IPS-NIHi11 (cell line): ENCODE measurements at regions not wholly inside any gene's neighbourhood (a gene's known extent, or its start where the extent isn't known, plus 50 kb on each side); places are given as distances from the start of the nearest gene placed in this dataset.
"Not testable (repeated sequence)": the region's sequence is repeated elsewhere in the genome, so short reads cannot be mapped to it uniquely, and the experiment has no call there.

Source experiments
- DNase-seq: peaks from one replicate; pipeline ENCODE4 v3.0.0; 2012; ENCODE audit warnings: mixed read lengths, low spot score

GRCh38 chr5:63111891-63112290 lies 533.3 kb downstream of the LRRC70 start:
- no peak for DNase-seq

DNA sequence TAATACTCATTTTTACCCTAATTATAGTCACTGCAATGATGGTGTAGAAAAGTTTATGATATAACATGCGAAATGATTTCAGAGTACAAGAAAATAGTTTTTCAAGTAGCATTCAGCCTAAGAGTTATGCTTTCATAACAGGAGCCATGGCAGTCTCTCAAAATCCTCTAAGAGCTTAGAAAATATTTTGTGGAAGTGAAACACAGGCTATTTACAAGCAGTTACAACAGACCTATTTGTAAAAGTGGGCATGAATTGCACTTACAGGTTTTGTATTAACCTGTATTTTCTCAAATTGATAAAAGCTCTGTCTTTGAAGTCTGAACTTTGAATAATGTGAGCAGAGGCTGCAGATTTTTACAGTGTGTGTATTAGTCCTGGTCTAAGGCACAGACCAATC lies 523.3 kb downstream of the LRRC70 start:
- DNase-seq: no peak

DNA sequence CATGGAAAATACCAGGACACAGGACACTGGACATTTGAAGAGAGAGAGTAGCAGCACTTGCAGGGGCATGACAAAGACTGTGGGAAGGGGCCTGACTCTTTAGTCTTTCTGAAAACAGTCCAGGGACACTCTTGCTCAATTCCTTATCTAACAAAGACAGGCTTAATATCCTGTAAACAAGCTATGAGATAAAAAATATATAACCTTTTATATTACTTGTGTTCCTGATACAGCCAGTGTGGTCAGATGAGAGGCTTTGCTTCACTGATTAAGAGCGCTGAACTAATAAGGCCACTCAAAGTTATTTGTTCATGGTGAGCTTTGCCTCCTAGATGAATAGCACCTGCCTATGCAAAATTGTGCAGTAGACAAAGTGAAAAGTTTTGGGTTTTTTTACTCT lies 518.7 kb downstream of the LRRC70 start:
- no peak for DNase-seq

GRCh38 chr5:63094730-63095129 lies 516.1 kb downstream of the LRRC70 start:
- no peak for DNase-seq

- DNase-seq: no peak
Measured at GRCh38 chr5:63089147-63089546, 510.5 kb downstream of the LRRC70 start.

- no peak for DNase-seq
Measured at GRCh38 chr5:63085561-63085960, 506.9 kb downstream of the LRRC70 start.

DNA sequence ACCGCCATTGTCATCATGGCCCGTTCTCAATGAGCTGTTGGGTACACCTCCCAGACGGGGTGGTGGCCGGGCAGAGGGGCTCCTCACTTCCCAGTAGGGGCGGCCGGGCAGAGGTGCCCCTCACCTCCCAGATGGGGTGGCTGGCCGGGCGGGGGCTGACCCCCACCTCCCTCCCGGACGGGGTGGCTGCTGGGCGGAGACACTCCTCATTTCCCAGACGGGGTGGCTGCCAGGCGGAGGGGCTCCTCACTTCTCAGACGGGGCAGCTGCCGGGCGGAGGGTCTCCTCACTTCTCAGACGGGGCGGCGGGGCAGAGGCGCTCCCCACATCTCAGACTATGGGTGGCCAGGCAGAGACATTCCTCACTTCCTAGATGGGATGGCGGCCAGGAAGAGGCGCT lies 505.1 kb downstream of the LRRC70 start:
- not testable (repeated sequence) for DNase-seq

DNA sequence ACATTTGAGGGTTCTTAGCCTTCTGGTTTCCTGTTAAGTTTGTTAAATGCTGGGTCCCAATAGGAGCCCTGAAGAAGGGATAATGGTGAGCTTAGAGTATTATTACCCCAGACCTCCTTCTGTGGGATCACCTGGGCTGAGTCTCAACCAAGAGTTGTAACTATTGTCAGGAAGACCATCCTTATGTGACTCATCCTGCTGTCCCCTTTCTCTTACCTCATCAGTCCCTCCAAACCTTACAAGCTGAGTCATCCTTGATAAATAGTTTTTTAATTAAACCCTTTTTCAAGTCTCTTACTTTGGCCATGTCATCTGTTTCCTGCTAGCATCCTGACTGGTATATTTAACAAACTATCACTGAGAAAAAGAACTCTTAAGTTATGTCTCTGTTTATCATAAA lies 502.8 kb downstream of the LRRC70 start:
- no peak for DNase-seq

DNA sequence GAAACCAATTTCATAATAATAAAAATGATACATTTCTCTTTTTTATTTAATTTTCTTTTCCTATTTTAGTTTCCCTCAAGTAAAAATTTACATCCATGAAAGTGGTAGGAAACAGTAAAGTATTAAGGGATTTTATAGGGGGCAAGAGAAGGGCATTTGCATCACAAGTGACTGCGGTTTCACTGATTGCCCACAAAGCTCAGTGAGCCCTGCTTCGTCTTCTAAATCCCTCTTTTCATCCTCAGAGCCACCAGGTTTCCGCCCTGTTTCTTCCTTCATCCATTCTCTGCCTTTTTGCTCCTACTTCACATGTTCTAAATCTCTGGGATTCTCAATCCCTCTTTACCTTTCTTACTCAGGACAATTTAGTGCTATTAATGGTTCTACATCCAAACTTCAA lies 491.4 kb downstream of the LRRC70 start:
- peak; percentile 5 for DNase-seq

DNA sequence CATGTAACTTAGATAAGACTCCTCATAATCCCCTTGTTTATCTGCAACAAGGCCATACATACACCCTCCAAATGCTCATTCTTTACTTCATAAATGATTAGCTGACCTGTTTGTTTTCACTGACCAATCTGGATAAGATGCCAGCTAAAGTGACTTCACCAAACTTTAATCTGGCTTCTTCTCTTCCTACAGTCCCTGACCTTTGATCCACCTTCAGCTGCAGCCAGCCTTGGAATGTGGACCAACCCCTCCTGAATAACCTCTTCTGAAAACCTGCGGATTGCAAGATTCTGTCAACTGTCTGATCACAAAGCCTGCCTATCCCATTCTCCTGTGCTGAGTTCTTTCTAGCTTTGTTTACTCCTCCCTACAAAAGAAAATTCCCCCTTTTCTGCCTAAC lies 476.8 kb downstream of the LRRC70 start:
- DNase-seq: peak; percentile 18

GRCh38 chr5:63053019-63053638 lies 474.5 kb downstream of the LRRC70 start:
- no peak for DNase-seq

DNA sequence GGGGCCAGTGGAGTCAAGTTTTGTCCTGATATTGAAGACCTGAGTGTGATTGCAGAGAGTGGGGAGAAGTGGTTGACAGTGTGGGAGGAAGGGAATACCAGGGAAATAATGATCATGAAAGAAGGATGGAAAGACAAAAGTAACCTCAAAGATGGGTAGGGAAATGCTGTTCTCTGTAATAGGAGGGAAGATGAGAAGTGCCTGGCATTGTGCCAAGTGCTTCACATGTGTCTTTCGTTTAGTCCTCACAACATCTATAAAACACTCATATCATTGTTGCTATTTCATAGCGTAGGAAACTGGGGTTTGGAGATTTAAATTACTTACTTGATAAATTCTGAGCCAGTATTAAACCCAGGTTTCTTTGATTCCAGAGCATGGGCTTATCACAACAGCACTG lies 472.3 kb downstream of the LRRC70 start:
- no peak for DNase-seq

GRCh38 chr5:63049935-63050334 lies 471.3 kb downstream of the LRRC70 start:
- no peak for DNase-seq

GRCh38 chr5:63043792-63044191 lies 465.2 kb downstream of the LRRC70 start:
- peak; percentile 10 for DNase-seq

DNA sequence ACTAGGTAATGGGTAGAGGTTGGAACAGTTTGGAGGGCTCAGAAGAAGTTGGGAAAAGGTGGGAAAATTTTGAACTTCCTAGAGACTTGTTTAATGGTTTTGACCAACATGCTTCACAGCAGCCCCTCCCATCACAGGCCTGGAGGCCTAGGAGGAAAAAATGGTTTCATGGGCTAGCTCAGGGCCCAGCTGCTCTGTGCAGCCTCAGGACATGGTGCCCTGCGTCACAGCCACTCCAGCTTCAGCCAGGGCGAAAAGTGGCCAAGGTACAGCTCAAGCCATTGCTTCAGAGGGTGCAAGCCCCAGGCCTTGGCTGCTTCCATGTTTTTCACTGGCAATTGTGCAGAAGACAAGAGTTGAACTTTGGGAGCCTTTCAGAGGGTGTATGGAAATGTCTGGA lies 453.7 kb downstream of the LRRC70 start:
- DNase-seq: no peak

- DNase-seq: no peak
Measured at GRCh38 chr5:63029891-63030290, 451.3 kb downstream of the LRRC70 start.

GRCh38 chr5:63025679-63026078 lies 447.1 kb downstream of the LRRC70 start:
- DNase-seq: no peak

GRCh38 chr5:63022403-63022802 lies 443.8 kb downstream of the LRRC70 start:
- DNase-seq: no peak

DNA sequence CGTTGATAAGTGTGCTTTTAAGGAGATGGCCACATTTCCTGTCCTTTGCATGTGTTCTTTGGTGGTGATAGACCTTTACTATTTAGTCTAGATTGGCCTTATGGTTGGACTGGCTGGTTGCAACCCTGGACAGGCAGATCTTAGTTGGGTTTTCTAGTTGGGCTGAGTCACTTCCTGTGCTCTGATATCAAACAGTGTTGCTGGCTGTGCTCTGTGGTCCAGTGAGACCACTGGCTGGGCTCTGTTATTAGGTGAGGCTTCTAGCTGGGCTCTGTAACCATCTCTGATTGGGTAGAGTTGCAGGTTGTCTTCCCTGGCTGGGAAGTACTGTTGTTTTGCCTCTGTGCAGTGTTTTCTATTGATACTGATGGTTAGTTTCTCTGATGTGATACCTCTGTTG lies 432.5 kb downstream of the LRRC70 start:
- DNase-seq: no peak

DNA sequence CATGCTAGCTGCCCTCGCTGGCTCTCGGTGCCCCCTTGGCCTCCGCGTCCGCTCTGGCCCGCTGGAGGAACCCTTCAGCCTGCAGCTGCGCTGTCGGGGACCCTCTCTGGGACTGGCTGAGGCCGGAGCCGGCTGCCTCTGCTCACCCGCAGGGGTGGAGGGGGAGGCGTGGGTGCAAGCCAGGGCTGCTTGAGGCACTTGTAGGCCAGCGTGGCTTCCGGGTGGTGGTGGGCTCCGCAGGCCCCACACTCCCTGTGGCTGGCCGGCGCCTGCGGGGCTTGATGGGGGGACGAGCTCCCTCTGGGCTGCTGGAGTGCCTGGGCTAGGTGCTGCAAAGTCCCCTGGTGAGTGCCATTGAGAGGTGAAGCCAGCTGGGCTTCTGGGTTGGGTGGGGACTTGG lies 429.6 kb downstream of the LRRC70 start:
- no peak for DNase-seq

DNA sequence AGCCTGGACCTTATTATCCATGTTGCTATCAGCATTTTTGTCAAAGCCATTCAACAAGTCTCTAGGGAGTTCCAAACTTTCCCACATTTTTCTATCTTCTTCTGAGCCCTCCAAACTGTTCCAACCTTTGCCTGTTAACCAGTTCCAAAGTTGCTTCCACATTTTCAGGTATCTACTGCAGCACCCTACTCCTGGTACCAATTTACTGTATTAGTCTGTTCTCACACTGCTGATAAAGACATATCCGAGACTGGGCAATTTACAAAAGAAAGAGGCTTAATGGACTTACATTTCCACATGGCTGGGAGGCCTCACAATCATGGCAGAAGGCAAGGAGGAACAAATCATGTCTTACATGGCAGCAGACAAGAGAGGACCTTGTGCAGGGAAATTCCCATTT lies 416.2 kb downstream of the LRRC70 start:
- not testable (repeated sequence) for DNase-seq

DNA sequence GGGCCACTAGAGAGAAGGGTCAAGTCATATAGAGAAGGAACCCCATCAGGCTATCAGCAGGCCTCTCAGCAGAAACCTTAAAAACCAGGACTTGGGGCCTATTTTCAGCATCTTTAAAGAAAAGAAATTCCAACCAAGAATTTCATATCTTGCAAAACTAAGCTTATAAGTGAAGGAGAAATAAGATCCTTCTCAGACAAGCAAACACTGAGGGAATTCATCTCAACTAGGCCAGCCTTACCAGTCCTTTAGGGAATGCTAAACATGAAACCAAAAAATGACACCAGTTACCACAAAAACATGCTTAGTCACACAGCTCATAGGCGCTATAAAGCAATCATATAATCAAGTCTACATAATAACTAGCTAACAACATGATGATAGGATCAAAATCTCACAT lies 407.1 kb downstream of the LRRC70 start:
- no peak for DNase-seq

- DNase-seq: peak; percentile 12
Measured at GRCh38 chr5:62982348-62982747, 403.7 kb downstream of the LRRC70 start.

DNA sequence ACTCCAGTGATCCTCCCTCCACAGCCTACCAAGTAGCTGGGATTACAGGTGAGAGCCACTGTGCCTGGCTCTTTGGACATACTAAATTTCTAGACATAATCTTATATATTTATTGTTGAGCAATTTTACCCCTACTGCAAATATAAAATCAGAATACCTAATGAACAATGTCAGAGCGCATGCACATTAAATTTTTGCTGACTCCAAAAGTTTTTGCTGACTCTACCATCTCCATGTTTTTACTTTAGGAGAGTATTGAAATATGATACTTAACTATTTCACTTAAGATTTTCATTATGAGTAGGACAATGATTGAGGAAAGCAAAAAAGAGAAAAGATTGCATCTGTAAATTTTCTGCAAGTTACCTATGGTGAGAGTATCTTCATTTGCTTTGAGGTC lies 402.3 kb downstream of the LRRC70 start:
- no peak for DNase-seq

- DNase-seq: no peak
Measured at GRCh38 chr5:62979472-62979871, 400.9 kb downstream of the LRRC70 start.
